Psoas muscle (tissue), 7 donors: ENCODE measurements at regions not wholly inside any gene's neighbourhood (a gene's known extent, or its start where the extent isn't known, plus 50 kb on each side); places are given as distances from the start of the nearest gene placed in this dataset.

Experiments used
- ATAC-seq, 4 donors: fragments of 200-7000 bp; cut with Tn5 transposase; one replicate each; pipeline ENCODE4 v1.9.1; 2020; ENCODE audit warnings: moderate library complexity in 3 of 4, mild to moderate bottlenecking in 2 of 4
- DNase-seq, 2 donors: peaks; one replicate each; pipeline ENCODE4 v3.0.0-alpha.2; 2020
- H3K27ac ChIP-seq: fragments of 200-600 bp; one replicate; pipeline ENCODE4 v1.8.0; 2022
- H3K27me3 ChIP-seq, 3 donors: fragments of 200-600 bp in 1 of 3; one replicate each; pipeline versions ENCODE4 v1.6.1 to v1.8.0; 2013 to 2022; ENCODE audit warnings: low read length in 2 of 3, mild to moderate bottlenecking in 2 of 3, moderate library complexity in 1 of 3; ENCODE audit not compliant: insufficient read depth in 3 of 3
- H3K36me3 ChIP-seq, 2 donors: fragments of 200-600 bp in 1 of 2; one replicate each; pipeline versions ENCODE4 v1.6.1 to v1.8.0; 2013 to 2022; ENCODE audit warnings: low read depth in 1 of 2, mild to moderate bottlenecking in 1 of 2, moderate library complexity in 1 of 2; ENCODE audit not compliant: insufficient read depth in 1 of 2
- H3K4me1 ChIP-seq: fragments of 200-600 bp; one replicate; pipeline ENCODE4 v1.8.0; 2022
- H3K4me3 ChIP-seq: fragments of 200-600 bp; one replicate; pipeline ENCODE4 v1.8.0; 2022; ENCODE audit warnings: mild to moderate bottlenecking
- H3K9me3 ChIP-seq: fragments of 200-600 bp; one replicate; pipeline ENCODE4 v1.8.0; 2022
- WGBS, 3 donors: extraction: QIAGEN DNeasy Blood & Tissue Kit; methylation state at CpG; one replicate each; pipeline versions ENCODE4 v1.1.6 to v1.1.7; 2013; 5-methylcytosine and 5-hydroxymethylcytosine counted together
- intact Hi-C, 2 donors: fragments of 100-400 bp; cut with DNase I; formaldehyde crosslinking; loops; one replicate each; pipeline versions ENCODE4 v1.11.0 to v1.14.2; 2022
- TF ChIP-seq, protein P1 (sequence below): fragments of 200-600 bp; IDR thresholded peaks from one replicate; pipeline ENCODE4 v1.8.0; 2022; ENCODE audit warnings: antibody characterized with exemption
- donor health status: healthy with polysubstance abuse.
- donor health status: DM: no; HTN: no; CAD: no; lungs with moderate emphysema.
- donor health status: Bipolar disorder and iron deficiency.
- donor health status: healthy.
- donor health status: DM: yes; HTN: yes; CAD: no.
- donor health status: DM: no; HTN: no; CAD: no.
- donor health status: DM: yes; HTN: yes; CAD: no.

DNA sequence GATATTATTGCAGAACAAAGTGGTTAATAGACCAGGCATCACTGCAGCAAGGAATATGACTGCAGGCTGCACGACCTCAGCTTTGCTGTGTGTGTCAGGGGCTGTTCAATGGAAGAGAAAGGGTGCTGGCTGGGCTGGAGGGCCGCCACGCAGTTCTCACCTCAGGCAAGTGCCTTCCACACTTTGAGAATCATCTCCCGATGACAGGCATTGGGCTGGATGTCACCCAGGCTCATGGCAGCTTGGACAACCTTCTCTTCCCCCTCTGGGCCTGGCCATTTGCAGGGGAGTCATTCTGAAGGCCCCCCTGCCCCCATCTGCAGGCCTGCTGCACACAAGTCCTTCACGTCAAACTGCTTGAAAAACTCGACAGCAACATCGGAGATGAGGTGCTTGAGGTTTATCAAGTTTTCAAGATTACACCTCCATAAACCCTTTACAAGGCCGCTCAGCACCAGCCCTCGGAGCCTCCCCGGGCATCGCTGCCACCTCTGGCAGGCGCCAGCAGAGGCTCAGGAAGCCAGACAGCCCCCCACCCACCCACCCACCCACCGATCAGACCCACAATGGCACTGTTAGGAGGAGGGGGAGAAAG, 165.9 kb upstream of the GSC start:
- no peaks in the 10 kb centered on the region for H3K9me3 ChIP-seq
- ATAC-seq: no peak
- H3K4me1 ChIP-seq: peaks cover 8% of the 10 kb centered on the region
- no peak for DNase-seq
- H3K27ac ChIP-seq: no peak overlapping the region
- TF ChIP-seq, protein P1, sequence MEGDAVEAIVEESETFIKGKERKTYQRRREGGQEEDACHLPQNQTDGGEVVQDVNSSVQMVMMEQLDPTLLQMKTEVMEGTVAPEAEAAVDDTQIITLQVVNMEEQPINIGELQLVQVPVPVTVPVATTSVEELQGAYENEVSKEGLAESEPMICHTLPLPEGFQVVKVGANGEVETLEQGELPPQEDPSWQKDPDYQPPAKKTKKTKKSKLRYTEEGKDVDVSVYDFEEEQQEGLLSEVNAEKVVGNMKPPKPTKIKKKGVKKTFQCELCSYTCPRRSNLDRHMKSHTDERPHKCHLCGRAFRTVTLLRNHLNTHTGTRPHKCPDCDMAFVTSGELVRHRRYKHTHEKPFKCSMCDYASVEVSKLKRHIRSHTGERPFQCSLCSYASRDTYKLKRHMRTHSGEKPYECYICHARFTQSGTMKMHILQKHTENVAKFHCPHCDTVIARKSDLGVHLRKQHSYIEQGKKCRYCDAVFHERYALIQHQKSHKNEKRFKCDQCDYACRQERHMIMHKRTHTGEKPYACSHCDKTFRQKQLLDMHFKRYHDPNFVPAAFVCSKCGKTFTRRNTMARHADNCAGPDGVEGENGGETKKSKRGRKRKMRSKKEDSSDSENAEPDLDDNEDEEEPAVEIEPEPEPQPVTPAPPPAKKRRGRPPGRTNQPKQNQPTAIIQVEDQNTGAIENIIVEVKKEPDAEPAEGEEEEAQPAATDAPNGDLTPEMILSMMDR: no peak
- intact Hi-C loops: no loop called here
- no peak overlapping the region for H3K4me3 ChIP-seq
- peaks cover 0 to 5% (median 0%) of the 10 kb centered on the region in 3 donors for H3K27me3 ChIP-seq
- no peaks in the 10 kb centered on the region for H3K36me3 ChIP-seq
- WGBS, 3 donors: 58 to 79% (median 61%) methylated on average over 13 of the region's 13 CpGs

- intact Hi-C loops: no loop called here
- Histone ChIP-seq H3K4me3 (no peak overlapping the region), H3K27ac (no peak overlapping the region), H3K36me3 (no peaks in the 10 kb centered on the region), H3K4me1 (peaks cover 8% of the 10 kb centered on the region), H3K9me3 (no peaks in the 10 kb centered on the region), H3K27me3 (peaks cover 0 to 5% (median 0%) of the 10 kb centered on the region in 3 donors)
- ATAC-seq: no peak
- TF ChIP-seq, protein P1: no peak
- no peak for DNase-seq
- WGBS, 3 donors: 42 to 57% (median 48%) methylated on average over 6 of the region's 6 CpGs
Measured at GRCh38 chr14:94934276-94934810, 164.4 kb upstream of the GSC start.

DNA sequence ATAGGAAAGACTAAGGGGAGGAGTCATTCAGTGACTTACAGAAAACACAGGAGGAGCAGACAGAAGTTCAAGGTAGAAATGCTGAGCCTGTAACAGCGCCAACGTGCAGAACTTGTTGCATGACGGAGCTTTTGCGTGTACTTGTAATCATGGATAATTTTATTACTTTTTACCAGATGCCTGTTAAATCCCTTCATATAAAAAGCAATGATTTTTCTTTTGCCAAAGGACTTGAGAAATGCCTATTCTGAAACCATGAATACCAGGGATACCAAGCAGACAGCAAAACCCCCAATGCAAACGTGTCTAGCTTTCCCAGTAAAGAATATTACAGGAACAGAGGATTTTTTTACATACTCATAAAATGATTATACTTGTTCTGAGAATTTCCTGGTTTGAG, 163.6 kb upstream of the GSC start:
- Histone ChIP-seq H3K27ac (no peak overlapping the region), H3K4me1 (peaks cover 8% of the 10 kb centered on the region), H3K27me3 (peaks cover 0 to 5% (median 0%) of the 10 kb centered on the region in 3 donors), H3K4me3 (no peak overlapping the region), H3K9me3 (no peaks in the 10 kb centered on the region), H3K36me3 (no peaks in the 10 kb centered on the region)
- intact Hi-C loops: no loop called here
- TF ChIP-seq, protein P1: no peak
- no peak for ATAC-seq
- DNase-seq: no peak
- 72 to 84% (median 74%) methylated on average over 5 of the region's 5 CpGs for WGBS, 3 donors

DNA sequence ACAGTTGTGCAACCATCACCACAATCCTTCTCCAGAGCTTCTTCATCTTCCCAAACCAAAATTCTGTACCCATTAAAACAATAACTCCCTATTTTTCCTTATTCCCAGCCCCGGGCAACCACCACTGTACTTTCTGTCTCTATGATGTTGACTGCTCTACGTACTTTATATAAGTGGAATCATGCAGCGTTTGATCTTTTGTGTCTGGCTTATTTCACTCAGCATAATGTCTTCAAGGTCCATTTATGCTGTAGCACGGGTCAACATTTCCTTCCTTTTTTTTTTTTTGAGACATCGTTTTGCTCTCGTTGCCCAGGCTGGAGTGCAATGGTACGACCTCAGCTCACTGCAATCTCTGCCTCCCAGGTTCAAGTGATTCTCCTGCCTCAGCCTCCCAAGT, 162.7 kb upstream of the GSC start:
- H3K36me3 ChIP-seq: no peaks in the 10 kb centered on the region
- 75 to 85% (median 81%) methylated on average over 7 of the region's 7 CpGs for WGBS, 3 donors
- H3K4me3 ChIP-seq: no peak overlapping the region
- DNase-seq: no peak
- TF ChIP-seq, protein P1: no peak
- no peaks in the 10 kb centered on the region for H3K9me3 ChIP-seq
- H3K4me1 ChIP-seq: peaks cover 8% of the 10 kb centered on the region
- no peak for ATAC-seq
- peaks cover 0 to 5% (median 0%) of the 10 kb centered on the region in 3 donors for H3K27me3 ChIP-seq
- intact Hi-C loops: no loop called here
- no peak overlapping the region for H3K27ac ChIP-seq

- WGBS, 3 donors: 92 to 98% (median 94%) methylated on average over 1 of the region's 1 CpG
- H3K27me3 ChIP-seq: no peaks in the 10 kb centered on the region
- no peak overlapping the region for H3K4me3 ChIP-seq
- H3K4me1 ChIP-seq: no peaks in the 10 kb centered on the region
- TF ChIP-seq, protein P1: no peak
- DNase-seq: no peak
- H3K27ac ChIP-seq: no peak overlapping the region
- H3K9me3 ChIP-seq: no peaks in the 10 kb centered on the region
- ATAC-seq: no peak
- H3K36me3 ChIP-seq: no peaks in the 10 kb centered on the region
- intact Hi-C loops: no loop called here
Measured at GRCh38 chr14:94930690-94931089, 160.8 kb upstream of the GSC start.
